GM18907 (cell line): ENCODE measurements at regions not wholly inside any gene's neighbourhood (a gene's known extent, or its start where the extent isn't known, plus 50 kb on each side); places are given as distances from the start of the nearest gene placed in this dataset.
"Not testable (repeated sequence)": the region's sequence is repeated elsewhere in the genome, so short reads cannot be mapped to it uniquely, and the experiment has no call there.

Source experiments
- ATAC-seq: cut with Tn5 transposase; IDR thresholded peaks from one replicate; pipeline ENCODE4 v1.9.1; 2021; ENCODE audit warnings: mild to moderate bottlenecking, moderate library complexity; ENCODE audit not compliant: unreplicated experiment

DNA sequence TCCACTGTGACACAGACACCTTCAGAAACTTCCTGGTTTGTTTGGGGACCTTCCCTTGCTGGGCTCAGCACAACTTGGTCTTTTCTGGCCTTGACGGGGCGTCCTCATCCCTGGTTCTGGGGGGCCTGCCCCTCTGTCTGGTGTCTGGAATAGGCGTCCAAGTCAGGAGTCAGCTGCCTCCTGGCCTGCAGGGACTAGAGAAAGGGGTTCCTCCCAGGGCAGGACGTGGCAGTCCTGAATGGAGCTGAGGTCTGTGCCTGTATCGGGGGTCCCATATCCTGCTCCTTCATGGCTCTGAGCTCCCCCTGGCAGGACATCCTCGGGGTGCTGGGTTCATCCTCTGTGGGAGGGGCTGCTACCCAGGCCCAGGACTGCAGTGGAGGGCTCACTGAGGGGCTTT is 384.0 kb downstream of the TMEM121 start:
- ATAC-seq = no peak

DNA sequence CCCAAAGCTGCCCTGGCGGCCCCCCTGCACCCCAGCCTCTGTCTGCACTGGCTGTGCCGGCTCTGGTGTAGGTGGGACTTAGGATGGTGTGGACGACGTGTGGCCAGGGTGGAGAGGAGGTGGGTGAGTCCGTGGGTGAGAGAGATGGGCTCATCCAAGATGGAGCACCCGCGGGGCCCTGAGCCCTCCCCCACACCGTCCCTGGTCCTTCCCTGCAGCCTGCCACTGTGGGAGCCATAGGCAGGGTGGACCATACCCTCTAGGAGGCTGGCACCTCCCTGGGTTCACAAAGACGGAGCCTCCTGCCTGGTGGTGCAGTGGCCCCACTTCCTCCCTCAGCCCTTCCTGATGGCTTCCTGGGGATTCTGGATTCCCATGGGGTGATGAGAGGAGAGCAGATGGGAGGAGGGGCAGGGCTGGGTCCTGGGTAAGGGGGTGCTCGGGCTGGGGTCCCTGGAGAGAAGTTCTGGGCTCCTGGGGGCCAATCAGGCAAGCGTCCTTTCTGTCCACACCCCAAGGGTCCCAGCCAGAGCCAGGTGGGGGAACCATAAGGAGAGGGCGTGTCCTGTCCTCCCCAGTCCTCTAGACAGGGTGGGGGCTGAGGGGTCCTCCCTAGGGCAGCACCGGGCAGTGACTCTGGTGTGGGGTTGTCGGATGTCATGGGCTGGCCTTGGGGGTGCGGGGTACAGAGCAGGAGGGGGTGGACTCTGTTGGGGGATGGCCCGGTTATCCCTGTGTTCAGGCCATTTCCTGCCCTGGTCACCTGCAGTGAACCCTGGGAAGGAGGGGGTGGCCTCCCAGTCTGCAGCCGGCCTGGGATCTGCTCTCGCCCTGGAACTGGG is 384.8 kb downstream of the TMEM121 start:
- ATAC-seq = no peak

DNA sequence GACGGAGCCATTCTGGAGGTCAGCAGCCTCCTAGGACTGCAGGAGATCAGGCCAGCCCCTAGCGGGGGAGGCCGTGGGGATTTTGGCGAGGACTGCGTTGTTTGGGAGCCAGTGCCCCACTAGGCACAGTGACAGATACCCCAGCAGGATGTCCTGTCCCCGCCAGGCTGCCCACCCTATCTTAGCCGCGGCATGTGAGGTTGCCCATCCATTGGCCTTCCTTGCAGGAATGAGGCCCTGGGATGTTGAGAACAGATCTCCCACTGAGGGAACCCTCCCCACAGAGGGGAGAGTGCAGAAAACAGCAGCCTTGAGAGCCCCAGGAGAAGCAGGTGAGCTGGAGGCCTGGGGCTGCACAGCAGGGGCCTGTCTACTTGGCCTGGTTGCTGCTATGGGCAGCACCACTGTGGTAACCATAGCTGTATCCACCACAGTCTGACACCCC is 385.5 kb downstream of the TMEM121 start:
- not testable (repeated sequence) for ATAC-seq

DNA sequence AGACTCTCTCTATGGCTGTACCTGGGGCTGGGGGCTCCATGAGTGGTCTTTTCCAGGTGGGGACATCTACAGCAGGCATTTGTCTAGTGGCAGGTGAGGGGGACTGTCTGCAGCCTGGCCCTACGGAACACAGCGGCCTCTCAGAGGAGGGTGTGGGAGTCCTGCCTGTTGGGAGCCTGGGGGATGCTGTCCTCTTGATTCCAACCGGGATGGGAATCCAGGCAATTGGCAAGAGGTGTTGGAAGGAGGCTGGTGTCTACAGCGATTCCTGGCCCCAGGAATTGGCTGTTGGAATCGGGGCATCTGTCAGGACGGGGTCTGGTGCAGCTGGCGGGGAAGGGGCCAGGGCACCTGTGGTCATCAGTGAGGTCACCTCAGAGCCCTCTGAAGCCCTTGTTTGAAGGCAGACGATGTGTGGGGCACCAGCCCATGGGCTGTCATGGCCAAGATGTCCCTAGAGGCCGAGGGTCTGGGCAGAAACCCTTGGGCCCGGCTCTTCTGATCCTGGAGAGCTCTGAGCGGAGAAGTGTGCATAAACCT is 386.3 kb downstream of the TMEM121 start:
- ATAC-seq = no peak

DNA sequence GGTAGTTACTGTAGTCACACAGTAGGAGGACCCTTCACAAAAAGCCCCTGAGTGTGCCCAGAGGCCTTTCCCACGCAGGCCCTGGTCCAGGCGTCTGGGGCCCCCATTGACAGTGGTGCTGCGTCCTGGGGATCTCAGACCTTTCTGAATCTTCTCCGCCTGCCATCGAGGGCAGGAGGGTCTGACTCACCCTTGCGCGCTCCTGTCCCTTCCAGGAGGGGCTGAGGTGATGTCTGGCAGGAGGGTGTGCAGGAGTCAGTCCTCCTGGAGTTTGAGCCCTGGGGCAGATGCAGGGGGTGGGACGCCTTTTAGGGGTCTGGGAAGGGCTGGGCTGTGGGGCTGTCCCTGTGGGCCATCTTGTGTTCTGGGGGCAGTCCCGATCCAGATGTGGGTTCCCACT is 386.8 kb downstream of the TMEM121 start:
- ATAC-seq = no peak

DNA sequence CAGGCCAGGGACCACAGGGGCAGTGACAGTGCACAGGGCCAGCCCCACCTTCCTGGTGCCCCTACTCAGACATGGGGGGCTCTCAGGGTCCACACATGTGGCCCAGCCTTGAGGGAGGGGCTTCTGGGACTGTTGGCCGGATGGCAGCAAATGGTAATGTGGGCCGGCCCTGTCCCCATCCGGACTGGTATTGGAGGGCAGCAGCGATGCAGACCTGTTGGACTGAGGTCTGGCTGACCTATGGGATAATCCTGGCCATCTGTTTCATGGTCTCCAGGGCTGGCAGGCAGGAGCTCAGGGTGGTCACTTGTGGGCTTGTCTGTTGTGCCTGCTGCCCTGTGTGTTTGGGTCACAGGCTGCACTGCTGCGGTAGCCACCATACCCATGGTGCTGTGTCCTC is 387.5 kb downstream of the TMEM121 start:
- ATAC-seq = no peak

DNA sequence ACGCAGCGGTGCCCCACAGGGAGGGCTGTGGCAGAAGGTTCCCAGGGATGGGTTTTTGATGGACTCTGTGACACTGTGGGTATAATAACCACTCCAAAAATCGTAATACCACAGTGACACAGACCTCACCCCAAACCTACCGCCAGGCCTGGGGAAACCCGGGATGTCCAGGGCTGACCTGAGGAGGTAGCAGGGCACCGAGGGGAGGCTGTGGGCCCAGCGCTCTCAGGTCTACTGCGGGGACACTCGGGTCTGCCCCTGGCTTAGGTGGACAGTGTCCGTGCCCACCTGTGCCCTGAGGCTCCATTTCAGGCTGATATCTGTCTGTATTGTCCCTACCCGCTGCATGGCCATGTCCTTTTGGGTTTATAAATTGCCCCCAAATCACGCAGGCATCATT is 387.9 kb downstream of the TMEM121 start:
- ATAC-seq = not testable (repeated sequence)

DNA sequence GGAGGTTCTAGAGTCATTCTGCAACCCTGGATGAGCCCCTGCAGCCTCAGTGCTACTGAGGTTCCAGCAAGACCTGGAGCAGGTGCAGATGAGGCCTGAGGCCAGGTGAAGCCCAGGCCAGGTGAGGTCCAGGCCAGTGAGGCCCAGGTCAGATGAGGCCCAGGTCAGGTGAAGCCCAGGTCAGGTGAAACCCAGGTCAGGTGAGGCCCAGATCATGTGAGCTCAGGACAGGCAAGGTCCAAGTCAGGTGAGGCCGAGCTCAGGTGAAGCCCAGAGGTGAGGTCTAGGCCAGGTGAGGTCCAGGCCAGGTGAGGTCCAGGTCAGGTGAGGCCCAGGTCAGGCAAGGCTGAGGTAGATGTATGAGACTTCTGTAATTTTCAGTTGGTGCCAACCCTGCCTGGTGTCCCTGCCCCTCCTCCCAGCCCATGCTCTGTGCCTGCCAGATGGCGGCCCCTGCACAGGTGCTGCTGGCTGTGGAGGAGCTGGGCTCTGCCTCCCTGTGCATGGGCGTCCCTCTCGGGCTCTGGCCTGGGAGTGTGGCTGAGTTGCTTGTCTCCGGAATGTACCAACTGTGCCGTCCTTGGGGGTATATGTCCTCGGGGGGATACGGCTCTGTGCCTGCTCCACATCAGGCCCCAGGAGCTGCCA is 388.5 kb downstream of the TMEM121 start:
- no peak for ATAC-seq

DNA sequence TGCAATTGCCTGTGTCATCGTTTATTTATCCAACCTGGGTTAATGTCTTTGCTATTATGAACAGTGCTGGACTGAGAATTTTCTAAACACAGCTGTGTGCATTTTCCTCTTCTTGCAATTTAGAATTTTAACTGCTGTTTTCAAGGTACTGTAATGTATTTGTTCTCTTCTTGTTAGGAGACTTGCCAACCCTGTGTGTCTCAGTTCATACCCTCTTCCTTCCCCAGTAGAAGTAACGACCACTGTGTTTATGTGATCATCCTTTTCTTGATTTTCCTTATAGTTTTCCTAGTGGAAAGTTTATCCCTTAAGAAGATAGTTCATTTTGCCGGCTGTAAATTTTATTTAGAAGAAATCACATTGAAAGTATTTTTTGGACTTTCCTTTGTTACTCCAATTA is 389.2 kb downstream of the TMEM121 start:
- not testable (repeated sequence) for ATAC-seq

DNA sequence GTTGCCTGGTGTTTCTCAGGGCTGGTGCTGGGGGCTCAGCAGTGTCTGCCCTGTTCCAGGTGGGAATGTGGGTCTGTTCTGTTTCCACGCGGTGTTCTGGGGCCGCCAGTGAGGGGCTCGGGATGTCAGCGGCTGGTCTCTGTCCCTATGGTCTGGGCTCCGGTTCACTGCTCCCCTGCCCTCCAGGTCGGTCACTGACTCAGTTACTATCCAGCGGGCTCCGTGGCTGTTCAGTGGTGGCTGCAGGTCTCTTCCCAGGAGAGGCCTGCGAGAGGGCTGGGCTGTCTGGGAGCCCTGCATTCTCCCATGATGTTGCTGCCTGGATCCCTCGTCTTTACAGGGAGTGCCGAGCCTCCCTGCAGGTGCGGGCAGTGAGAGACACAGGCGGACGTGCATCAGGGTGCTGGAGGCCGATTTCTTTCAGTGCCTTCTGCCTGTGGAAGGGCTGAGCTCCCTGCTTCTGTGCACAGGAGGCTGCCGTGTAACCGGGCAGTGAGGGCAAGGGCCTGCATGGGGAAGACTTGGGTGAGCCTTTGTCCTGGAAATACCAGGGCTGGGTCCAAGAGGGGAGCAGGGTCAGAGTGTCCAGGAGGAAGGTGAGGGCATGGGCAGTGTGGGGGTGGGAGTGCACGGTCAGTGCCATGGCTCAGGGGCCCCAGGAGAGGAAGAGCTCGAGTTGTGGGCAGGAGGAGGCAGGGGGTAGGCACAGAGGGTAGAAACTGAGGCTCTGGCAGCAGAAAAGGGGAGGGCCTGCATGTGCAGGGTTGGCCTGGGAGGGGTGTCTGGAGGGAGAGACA is 391.0 kb downstream of the TMEM121 start:
- not testable (repeated sequence) for ATAC-seq

DNA sequence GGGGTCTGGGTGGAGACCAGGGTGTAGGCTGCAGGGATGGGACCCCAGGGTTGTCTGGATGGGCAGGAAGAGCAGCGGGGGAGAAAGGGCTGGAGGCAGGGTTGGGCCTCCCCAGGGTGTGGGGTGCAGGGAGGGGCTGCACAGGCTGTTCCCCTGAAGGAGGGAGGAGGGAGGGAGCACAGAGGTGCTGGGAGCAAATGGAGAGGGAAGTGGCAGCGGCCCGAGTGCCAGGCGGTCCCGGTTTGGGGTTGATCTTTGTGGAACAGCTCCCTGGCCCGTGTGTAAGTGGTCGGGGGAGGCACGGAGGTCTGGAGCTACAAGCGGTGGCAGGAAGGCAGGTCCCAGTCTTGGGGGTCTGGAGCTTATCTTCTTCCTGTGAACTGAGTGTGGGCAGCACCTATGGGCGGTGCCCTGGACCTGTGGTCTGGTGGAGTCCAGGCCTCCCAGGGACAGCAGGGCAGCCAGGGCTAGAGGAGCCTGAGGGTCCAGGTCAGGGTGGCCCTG is 391.6 kb downstream of the TMEM121 start:
- no peak for ATAC-seq

DNA sequence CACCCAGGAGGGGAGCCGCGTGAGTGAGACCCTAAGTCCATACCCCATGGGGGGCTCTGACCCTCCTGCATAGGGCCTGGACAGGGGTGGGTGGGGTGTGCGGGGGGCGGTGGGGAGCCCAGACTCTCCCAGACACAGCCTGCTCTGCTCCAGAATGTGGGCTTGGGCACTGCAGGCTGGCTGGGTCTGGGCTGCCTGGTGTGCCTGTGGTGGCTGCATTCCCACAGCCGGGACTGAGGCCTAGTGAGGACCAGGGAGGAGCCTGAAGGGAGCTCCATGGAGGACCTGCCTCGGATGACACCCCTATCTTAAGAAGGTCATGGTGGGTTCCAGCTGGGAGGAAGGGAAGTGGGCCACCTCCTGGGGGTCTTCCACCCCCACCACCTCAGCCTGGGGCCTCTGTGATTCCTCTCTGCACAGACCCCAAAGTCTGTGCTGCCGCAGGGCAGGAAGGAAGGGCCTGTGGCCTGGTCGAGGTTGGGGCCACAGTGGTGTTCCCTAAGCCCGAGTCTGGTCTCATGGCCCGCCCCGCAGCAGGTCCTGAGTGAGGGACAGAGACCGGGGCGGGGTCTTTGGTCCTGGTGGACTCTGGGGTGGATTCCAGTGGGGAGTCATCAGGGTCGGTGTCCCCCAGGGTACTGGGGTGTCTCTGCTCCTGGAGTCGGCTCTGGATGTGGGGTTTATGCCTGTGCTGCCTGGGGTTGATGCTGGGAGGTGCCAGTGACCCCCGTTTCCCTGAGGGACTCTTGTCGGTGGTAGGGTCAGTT is 392.3 kb downstream of the TMEM121 start:
- no peak for ATAC-seq

DNA sequence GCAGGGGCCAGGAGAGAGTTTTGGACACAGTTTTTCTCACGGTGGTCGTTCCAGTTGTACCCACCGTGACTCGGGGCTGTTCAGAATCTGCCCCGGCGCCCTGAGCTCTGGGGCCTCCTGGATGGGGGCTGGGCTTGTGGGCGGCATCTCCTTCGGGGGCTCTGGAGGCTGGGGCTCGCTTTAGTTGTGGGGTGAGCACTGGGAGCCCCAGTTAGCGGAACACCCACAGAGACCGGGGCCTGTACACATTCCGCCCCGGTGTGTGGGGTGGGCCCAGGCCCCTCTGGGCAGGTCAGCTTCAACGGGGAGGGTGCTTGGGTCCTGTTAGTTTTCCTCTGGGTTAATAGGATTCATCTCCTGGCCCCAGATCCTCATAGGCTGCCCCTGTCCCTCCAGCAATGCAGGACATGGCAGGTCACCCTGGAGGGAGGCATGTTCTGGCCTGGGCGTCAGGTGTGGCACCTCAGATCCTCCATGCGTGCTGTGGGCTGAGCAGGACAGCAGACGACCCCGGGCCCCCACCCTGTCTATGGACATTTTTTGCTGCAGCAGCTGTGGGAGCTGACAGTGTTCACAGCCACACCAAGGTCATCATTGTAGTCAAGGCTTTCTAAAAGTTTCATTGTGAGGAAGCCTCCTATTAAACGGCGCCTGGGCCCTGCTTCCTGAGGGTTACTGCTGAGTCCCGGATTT is 393.2 kb downstream of the TMEM121 start:
- ATAC-seq = no peak

DNA sequence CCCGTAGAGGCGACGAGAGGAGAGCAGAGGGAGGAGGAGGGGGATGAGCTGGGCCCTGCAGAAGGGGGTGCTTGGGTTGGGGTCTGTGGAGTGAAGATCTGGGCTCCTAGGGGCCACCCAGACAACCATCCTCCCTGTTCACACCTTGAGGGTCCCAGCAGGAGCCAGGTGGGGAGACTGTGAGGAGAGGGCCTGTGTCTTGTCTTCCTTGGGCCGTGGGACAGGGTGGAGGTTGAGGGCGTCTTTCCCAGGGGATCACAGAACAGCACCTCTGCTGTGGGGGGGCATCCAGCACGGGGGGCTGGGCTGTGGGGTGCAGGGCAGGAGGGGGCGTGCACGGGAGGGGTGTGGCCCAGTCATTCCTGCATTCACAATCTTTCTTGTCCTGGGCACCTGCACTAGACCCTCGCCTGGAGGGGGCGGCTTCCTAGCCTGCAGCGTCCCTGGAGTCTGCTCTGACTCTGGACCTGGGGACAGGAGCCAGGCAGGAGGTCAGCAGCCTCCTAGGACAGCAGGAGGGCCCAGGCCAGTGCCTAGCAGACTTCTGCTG is 393.8 kb downstream of the TMEM121 start:
- ATAC-seq = not testable (repeated sequence)

DNA sequence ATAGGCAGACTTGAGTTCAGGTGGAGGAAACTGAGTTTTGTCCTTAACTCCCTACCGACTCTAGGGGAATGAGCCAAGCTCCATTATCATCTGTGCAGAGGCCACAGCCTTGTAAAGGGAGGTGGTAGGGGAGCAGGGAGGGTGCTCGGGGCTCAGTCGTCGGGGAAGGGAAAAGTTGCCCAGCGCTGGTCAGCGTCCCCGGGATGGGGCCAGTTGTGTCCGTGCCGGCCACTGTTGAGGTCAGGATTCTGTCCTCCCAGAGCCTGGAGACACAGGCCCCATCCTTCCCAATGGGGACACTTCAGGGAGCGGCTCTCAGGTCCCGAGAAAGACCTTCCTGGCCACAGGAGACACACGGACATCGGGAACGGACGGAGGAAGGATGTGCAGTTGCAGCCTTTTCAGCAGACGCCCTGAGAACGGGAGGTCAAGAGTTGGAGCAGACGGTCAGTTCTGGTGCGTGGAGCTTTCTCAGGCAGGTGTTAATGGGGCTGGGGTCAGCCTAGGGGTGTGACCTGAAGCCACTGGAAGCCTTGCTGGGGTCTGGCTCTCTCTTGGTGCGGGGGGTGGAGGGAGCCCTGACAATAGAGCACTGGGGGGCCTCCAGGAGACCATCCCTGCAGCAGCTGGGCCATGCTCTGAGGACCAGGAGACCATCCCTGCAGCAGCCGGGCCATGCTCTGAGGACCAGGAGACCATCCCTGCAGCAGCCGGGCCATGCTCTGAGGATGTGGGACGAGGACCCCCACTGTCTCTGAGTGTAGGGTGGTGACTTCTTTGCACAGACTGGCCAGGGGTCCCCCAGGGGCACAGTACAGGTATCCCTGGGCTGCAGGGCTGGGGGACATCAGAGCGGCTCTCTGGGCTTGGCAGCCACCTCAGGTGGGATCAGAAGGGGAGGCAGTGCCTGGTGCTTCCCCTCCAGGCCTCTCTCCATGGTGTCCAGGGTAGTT is 394.7 kb downstream of the TMEM121 start:
- not testable (repeated sequence) for ATAC-seq

DNA sequence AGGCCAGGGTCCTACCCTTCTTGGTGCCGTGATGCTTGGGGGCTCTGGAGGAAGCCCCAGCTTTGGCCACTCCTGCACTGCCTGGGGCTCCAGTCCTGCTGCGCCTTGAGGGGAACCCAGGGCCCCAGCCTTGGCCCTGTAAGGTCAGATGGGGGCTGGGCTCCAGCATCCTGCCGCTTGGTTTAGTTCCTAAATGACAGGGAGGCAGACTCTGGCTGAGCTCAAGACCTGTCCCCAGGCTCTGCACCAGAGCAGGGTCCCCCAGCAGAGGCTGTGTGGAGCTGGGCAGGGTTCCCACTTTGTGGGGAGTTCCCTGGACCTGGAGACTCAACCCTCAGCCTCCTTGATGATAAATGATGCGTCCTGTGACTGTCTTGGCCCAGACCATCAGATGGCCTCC is 395.4 kb downstream of the TMEM121 start:
- not testable (repeated sequence) for ATAC-seq

DNA sequence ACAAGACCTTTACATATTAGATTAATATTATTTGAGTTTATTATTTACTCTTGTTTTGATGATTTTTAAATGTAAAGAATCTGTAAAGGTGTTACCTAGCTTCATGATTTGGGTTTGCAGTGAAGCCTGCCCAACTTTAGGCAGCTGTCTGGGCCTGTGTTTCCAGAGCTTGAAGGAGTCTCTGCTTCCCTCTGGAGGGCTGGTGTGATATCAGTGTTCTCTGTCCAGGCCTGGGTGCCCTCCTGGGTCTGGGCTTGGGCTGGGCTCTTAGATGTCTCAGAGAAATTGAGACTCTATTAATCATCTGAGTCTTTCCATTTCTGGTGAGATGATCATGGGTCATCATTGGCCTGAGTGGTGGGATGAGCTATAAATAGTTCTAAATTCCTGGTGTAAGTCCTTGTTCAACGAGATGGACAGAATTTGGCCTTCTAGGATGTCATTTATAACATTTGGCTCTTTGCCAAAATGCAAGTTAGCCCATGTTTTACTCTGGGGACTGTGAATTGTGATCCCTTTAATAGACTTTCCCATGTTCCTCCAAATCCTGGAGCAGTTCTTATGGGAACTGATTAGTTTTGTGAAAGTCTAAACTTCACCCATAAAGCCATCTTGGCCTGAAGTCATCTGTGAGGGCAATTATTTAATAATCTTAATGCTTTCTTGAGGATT is 397.3 kb downstream of the TMEM121 start:
- not testable (repeated sequence) for ATAC-seq
